Upper lobe of right lung (tissue), 1 donor: ENCODE measurements at regions not wholly inside any gene's neighbourhood (a gene's known extent, or its start where the extent isn't known, plus 50 kb on each side); places are given as distances from the start of the nearest gene placed in this dataset.

ENCODE experiments used
- ATAC-seq: fragments of 200-7000 bp; cut with Tn5 transposase; one replicate; pipeline ENCODE4 v1.9.1; 2020; ENCODE audit warnings: mild to moderate bottlenecking, moderate library complexity
- DNase-seq: peaks from one replicate; pipeline ENCODE4 v3.0.0-alpha.2; 2020
- H3K27ac ChIP-seq: fragments of 200-600 bp; one replicate; pipeline ENCODE4 v1.8.0; 2022
- H3K27me3 ChIP-seq: fragments of 200-600 bp; one replicate; pipeline ENCODE4 v1.8.0; 2022; ENCODE audit warnings: mild to moderate bottlenecking
- H3K36me3 ChIP-seq: fragments of 200-600 bp; one replicate; pipeline ENCODE4 v1.8.0; 2022
- H3K4me1 ChIP-seq: fragments of 200-600 bp; one replicate; pipeline ENCODE4 v1.8.0; 2022
- H3K4me3 ChIP-seq: fragments of 200-600 bp; one replicate; pipeline ENCODE4 v1.8.0; 2022; ENCODE audit warnings: mild to moderate bottlenecking
- H3K9me3 ChIP-seq: fragments of 200-600 bp; one replicate; pipeline ENCODE4 v1.8.0; 2022
- CTCF ChIP-seq: fragments of 200-600 bp; IDR thresholded peaks from one replicate; pipeline ENCODE4 v1.8.0; 2022; ENCODE audit warnings: antibody characterized with exemption
- intact Hi-C: fragments of 100-400 bp; cut with DNase I; formaldehyde crosslinking; loops from one replicate; pipeline ENCODE4 v1.11.0; 2022
- donor health status: DM: no; HTN: yes; CAD: no; lungs with severe emphysema.

DNA sequence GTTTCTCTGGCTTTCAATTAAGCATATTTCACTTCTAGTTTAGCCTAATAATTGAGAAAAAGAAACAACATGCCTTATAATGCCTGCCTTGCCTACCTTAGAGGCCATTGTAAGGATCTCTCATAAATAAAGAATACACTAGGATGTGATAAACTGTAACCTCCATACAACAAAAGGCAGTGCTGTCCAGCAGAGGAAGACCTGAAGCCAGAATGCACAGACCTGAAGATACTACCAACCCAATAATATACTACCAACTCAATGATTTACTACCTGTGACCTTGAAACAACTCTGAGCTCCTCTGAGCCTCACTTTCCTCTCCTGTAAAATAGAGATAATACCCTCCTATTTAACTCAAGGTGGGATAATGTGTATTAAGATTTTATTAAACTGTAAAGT is 361.3 kb downstream of the TTLL7 start:
- no peak for DNase-seq
- H3K27me3 ChIP-seq, result no peaks in the 10 kb centered on the region
- intact Hi-C loops, result no loop called here
- no peaks in the 10 kb centered on the region for H3K9me3 ChIP-seq
- no peak for TF ChIP-seq CTCF
- no peaks in the 10 kb centered on the region for H3K4me1 ChIP-seq
- H3K4me3 ChIP-seq, result no peak overlapping the region
- no peaks in the 10 kb centered on the region for H3K36me3 ChIP-seq
- ATAC-seq, result no peak
- H3K27ac ChIP-seq, result no peak overlapping the region

DNA sequence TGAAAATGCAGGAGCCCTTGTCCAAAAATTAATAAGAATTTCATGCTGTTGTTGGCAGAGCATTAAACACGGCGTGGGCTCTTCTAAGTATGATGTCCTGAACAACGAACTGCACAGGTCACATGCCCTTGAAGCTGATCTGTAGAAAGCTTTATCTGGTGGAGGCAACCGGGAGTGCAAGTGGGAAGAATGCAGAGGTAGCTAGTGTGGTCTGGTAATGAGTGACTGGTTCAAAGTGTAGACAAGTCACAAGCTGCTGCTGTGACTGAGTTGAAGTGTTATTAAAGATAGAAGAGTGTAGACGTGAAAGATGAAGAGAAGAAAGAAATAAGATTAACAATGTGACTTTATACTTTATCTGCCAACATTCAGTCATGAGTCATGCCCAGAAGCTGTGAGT is 361.9 kb downstream of the TTLL7 start:
- Histone ChIP-seq H3K9me3 (no peaks in the 10 kb centered on the region), H3K4me3 (no peak overlapping the region), H3K4me1 (no peaks in the 10 kb centered on the region), H3K36me3 (no peaks in the 10 kb centered on the region), H3K27me3 (no peaks in the 10 kb centered on the region), H3K27ac (no peak overlapping the region)
- DNase-seq (no peak), ATAC-seq (no peak)
- no peak for TF ChIP-seq CTCF
- intact Hi-C loops, result no loop called here

DNA sequence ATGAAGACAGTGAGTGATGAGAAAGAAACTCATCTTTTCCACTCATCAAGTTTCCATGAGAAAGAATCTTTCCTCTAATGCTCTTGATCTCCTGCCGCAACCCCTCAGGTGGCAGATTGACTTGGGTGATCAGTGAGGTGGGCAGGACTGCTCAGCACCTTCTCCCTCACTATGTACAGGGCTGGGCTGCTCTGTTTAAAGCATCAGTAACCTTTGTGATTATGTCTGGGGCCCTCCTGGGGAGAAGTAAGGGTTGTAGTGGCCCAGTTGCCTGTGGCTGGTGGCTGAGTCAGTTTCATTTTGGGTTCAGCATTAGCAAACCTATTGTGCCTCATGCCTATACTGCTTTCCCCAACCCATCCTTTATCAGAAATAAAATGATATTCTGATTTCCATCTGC is 366.0 kb downstream of the TTLL7 start:
- intact Hi-C loops, result no loop called here
- no peak for TF ChIP-seq CTCF

DNA sequence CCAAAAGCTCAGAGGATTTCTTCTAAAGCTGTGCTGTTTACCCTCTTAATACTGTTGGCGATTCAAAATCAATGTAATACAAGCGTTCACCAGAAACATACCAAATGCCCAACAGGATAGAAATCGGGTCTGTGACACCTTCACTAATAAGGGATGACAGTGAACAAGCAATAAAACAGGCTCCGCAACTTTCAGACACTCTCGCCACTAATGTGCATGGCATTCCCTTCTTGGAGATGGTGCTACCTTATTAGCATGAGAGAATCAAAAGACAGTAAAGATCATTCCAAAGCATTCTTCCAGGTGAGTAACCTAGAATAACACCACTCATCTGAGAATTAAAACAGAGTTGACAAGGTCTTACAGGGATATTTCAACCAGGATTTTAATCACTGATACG is 367.1 kb downstream of the TTLL7 start:
- no peak overlapping the region for H3K27ac ChIP-seq

More for the DNA sequence above, 366.0 kb downstream of the TTLL7 start:
- H3K27me3 ChIP-seq, result no peaks in the 10 kb centered on the region
- ATAC-seq, result no peak
- H3K4me3 ChIP-seq, result no peak overlapping the region
- H3K4me1 ChIP-seq, result no peaks in the 10 kb centered on the region
- no peaks in the 10 kb centered on the region for H3K9me3 ChIP-seq
- no peak for DNase-seq
- no peaks in the 10 kb centered on the region for H3K36me3 ChIP-seq
- no peak overlapping the region for H3K27ac ChIP-seq

DNA sequence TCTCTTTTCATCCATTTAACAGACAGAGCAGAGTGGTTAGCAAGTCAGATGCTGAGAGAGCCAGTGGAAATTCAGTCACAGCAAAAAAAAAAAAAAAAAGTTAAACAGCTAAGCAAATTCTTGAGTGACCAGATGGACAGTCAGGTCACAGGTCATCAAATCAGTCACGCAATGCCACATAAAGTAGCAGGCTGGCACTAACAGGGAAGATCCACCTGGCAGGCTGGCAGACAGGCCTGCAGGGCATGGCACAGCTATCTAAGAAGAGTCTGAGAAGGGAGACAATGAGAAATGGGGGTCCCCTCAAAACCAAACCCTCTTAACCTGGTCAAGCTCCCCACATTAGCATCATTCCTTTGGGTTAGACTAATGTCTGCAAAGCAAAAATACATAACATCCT is 371.9 kb downstream of the TTLL7 start:
- Histone ChIP-seq H3K27me3 (no peaks in the 10 kb centered on the region), H3K4me1 (no peaks in the 10 kb centered on the region), H3K9me3 (no peaks in the 10 kb centered on the region), H3K27ac (no peak overlapping the region), H3K36me3 (no peaks in the 10 kb centered on the region), H3K4me3 (no peak overlapping the region)
- ATAC-seq, result no peak
- intact Hi-C loops, result no loop called here
- no peak for TF ChIP-seq CTCF
- no peak for DNase-seq

More for the DNA sequence above, 367.1 kb downstream of the TTLL7 start:
- intact Hi-C loops, result no loop called here
- ATAC-seq (no peak), DNase-seq (no peak)
- no peak for TF ChIP-seq CTCF
- Histone ChIP-seq H3K4me3 (no peak overlapping the region), H3K4me1 (no peaks in the 10 kb centered on the region), H3K27me3 (no peaks in the 10 kb centered on the region), H3K36me3 (no peaks in the 10 kb centered on the region), H3K9me3 (no peaks in the 10 kb centered on the region)

- H3K27ac ChIP-seq, result no peak overlapping the region
- H3K27me3 ChIP-seq, result no peaks in the 10 kb centered on the region
- H3K36me3 ChIP-seq, result no peaks in the 10 kb centered on the region
- DNase-seq (no peak), ATAC-seq (no peak)
- intact Hi-C loops, result no loop called here
- no peak for TF ChIP-seq CTCF
- no peaks in the 10 kb centered on the region for H3K4me1 ChIP-seq
- H3K9me3 ChIP-seq, result no peaks in the 10 kb centered on the region
- H3K4me3 ChIP-seq, result no peak overlapping the region
Measured at GRCh38 chr1:83626603-83627002, 372.3 kb downstream of the TTLL7 start.
